Calu3 (cell line): ENCODE measurements at regions not wholly inside any gene's neighbourhood (a gene's known extent, or its start where the extent isn't known, plus 50 kb on each side); places are given as distances from the start of the nearest gene placed in this dataset.

Experiments used
- BruUV-seq: library from RNA; stranded (reverse); fragments of 400-500 nt; replicated peaks from 2 replicates; lab custom pipeline; 2021; lab: Mats Ljungman, UMichigan
- CTCF ChIA-PET: fragments of 300-600 bp; sonication (Branson Sonifier 250); formaldehyde crosslinking; loops from one replicate; lab custom pipeline; 2022; ENCODE audit warnings: antibody characterized with exemption; lab: Charles Lee
- DNase-seq: peaks from one replicate; pipeline ENCODE4 v3.0.0; 2022
- H3K27ac Mint-ChIP-seq: one replicate; pipeline ENCODE4 v1.8.0; 2022; ENCODE audit warnings: mixed read lengths; ENCODE audit not compliant: unreplicated experiment
- H3K27me3 Mint-ChIP-seq: one replicate; pipeline ENCODE4 v1.8.0; 2022; ENCODE audit warnings: mixed read lengths; ENCODE audit not compliant: unreplicated experiment
- H3K36me3 Mint-ChIP-seq: one replicate; pipeline ENCODE4 v1.8.0; 2022; ENCODE audit warnings: mild to moderate bottlenecking, moderate library complexity, mixed read lengths; ENCODE audit not compliant: insufficient read depth, unreplicated experiment
- H3K4me1 Mint-ChIP-seq: one replicate; pipeline ENCODE4 v1.8.0; 2022; ENCODE audit warnings: mild to moderate bottlenecking, low read depth, mixed read lengths; ENCODE audit not compliant: unreplicated experiment
- H3K4me3 Mint-ChIP-seq: one replicate; pipeline ENCODE4 v1.8.0; 2022; ENCODE audit warnings: mild to moderate bottlenecking, low read depth, moderate library complexity, mixed read lengths; ENCODE audit not compliant: unreplicated experiment
- H3K9me3 Mint-ChIP-seq: one replicate; pipeline ENCODE4 v1.8.0; 2022; ENCODE audit warnings: low read depth, mixed read lengths; ENCODE audit not compliant: unreplicated experiment
- intact Hi-C: fragments of 100-400 bp; cut with micrococcal nuclease; formaldehyde crosslinking; loops from one replicate; pipeline ENCODE4 v1.10.0; 2022; ENCODE audit not compliant: unreplicated experiment
- TF ChIP-seq, protein P1 (sequence below): fragments of 200-600 bp; IDR thresholded peaks from one replicate; pipeline ENCODE4 v1.8.0; 2022; ENCODE audit warnings: antibody characterized with exemption; ENCODE audit not compliant: unreplicated experiment

GRCh38 chr14:95413289-95414215, 93.8 kb upstream of the CLMN start:
- no peak for DNase-seq
- Mint-ChIP-seq H3K4me1 (no peaks in the 10 kb centered on the region), H3K4me3 (no peak overlapping the region), H3K9me3 (no peaks in the 10 kb centered on the region), H3K27ac (no peak overlapping the region), H3K27me3 (peaks cover 25% of the 10 kb centered on the region), H3K36me3 (no peaks in the 10 kb centered on the region)
- BruUV-seq = no TSS peak
- TF ChIP-seq, protein P1, sequence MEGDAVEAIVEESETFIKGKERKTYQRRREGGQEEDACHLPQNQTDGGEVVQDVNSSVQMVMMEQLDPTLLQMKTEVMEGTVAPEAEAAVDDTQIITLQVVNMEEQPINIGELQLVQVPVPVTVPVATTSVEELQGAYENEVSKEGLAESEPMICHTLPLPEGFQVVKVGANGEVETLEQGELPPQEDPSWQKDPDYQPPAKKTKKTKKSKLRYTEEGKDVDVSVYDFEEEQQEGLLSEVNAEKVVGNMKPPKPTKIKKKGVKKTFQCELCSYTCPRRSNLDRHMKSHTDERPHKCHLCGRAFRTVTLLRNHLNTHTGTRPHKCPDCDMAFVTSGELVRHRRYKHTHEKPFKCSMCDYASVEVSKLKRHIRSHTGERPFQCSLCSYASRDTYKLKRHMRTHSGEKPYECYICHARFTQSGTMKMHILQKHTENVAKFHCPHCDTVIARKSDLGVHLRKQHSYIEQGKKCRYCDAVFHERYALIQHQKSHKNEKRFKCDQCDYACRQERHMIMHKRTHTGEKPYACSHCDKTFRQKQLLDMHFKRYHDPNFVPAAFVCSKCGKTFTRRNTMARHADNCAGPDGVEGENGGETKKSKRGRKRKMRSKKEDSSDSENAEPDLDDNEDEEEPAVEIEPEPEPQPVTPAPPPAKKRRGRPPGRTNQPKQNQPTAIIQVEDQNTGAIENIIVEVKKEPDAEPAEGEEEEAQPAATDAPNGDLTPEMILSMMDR = no peak
- intact Hi-C loops = no loop called here
- CTCF ChIA-PET = no interaction called here

DNA sequence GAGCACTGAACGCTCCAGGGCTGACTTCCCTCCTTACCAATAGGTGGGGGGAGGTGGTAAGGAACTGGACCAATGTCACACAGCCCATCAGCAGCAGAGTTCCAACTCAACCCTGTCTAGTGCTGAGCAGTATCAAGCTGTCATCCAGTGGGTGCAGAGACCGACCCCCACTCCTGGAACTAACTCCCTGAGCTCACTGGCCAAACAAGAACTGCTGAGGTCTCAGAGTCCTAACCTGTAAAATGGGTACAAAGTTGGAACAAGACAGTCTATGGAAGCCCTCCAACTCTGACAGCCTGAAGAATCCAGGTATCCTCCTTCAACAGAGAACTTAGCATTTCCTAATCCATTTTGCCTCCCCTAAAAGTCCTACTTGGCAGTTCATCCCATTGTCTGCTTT, 91.1 kb upstream of the CLMN start:
- Mint-ChIP-seq H3K36me3 (no peaks in the 10 kb centered on the region), H3K9me3 (no peaks in the 10 kb centered on the region), H3K4me3 (no peak overlapping the region), H3K4me1 (no peaks in the 10 kb centered on the region), H3K27ac (no peak overlapping the region), H3K27me3 (peaks cover 49% of the 10 kb centered on the region)
- CTCF ChIA-PET = interaction anchor here (0.5 to 0.7 kb wide), 2 partner anchors 641 to 958 kb away, joined by 3 to 4 read pairs; partner anchors contain the start of gene GSC
- BruUV-seq = no TSS peak
- no peak for DNase-seq
- intact Hi-C loops = no loop called here
- TF ChIP-seq, protein P1 = no peak

DNA sequence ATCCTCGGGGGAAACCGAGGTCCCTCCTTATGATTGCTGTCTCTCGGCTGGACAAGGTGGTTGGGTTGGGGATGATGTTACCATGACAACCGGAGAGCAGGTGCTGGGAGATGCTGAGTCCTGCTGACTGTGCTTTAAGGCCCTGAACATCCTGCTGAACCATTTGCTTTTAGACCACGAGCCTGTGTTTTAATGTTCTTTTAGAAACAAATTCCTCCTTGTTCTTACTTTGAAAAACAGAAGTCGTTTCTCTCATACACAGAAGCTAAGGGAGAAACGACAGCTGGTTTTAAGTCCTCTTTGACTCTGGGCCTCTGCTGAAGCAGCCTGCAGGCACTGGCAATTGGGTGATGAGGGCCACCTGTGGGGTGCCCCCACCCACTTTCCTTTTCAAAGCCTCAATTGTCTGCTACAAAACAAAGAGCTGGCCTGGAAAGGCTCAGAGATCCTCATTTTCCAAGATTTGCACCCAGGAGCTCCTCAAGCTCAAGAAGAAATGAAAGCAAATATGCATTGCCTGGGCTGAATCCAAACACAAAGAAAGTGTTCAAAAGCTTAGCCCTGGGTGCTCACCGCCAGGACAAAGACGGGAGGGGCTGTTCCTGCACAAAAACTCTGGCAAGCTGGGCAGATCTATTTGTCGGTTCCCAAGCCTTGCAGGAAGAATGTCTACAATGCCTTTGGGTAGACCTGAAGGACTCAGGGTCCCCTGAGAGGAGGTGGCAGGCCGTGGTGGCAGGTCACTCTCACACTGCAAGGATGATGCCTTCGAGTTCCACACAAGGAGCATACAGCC, 90.0 kb upstream of the CLMN start:
- Mint-ChIP-seq H3K27me3 (peaks cover 49% of the 10 kb centered on the region), H3K27ac (no peak overlapping the region)
- CTCF ChIA-PET = no interaction called here

More for the DNA sequence above, 90.0 kb upstream of the CLMN start:
- no peak for DNase-seq
- Mint-ChIP-seq H3K36me3 (no peaks in the 10 kb centered on the region), H3K4me1 (no peaks in the 10 kb centered on the region), H3K9me3 (no peaks in the 10 kb centered on the region), H3K4me3 (no peak overlapping the region)
- TF ChIP-seq, protein P1 = no peak
- BruUV-seq = no TSS peak
- intact Hi-C loops = no loop called here
